ENCODE measurements at regions not wholly inside any gene's neighbourhood (a gene's known extent, or its start where the extent isn't known, plus 50 kb on each side); places are given as distances from the start of the nearest gene placed in this dataset.

DNA sequence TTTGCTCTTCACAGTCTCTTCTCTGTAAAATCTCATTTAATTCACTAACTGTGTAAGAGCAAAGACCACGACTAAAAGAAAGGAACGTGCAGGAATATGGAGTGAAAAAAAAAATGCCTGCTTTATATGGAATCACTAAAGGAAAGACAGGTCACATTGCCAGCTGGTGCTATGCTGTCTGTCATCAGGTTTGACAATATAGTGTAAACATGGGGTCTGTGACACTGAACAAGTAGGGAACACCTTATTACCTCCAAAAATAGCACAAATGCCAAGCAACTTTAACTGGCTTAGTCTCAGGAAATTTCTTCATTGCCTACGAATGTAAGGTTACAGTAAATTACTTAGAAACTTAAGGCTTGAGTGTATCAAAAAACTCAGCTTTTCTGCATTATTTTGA, 364.5 kb upstream of the LINC00305 start:
- H3K4me3 Mint-ChIP-seq (ENCODE audit: unreplicated experiment) = no peak overlapping the region
- DNase-seq (ENCODE audit: low spot score) = no peak
- H3K9me3 Mint-ChIP-seq (ENCODE audit: unreplicated experiment) = no peaks in the 10 kb centered on the region
- H3K27me3 Mint-ChIP-seq (ENCODE audit: unreplicated experiment) = no peaks in the 10 kb centered on the region
- TF ChIP-seq, protein P1, sequence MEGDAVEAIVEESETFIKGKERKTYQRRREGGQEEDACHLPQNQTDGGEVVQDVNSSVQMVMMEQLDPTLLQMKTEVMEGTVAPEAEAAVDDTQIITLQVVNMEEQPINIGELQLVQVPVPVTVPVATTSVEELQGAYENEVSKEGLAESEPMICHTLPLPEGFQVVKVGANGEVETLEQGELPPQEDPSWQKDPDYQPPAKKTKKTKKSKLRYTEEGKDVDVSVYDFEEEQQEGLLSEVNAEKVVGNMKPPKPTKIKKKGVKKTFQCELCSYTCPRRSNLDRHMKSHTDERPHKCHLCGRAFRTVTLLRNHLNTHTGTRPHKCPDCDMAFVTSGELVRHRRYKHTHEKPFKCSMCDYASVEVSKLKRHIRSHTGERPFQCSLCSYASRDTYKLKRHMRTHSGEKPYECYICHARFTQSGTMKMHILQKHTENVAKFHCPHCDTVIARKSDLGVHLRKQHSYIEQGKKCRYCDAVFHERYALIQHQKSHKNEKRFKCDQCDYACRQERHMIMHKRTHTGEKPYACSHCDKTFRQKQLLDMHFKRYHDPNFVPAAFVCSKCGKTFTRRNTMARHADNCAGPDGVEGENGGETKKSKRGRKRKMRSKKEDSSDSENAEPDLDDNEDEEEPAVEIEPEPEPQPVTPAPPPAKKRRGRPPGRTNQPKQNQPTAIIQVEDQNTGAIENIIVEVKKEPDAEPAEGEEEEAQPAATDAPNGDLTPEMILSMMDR (IDR thresholded peaks at IDR 0.05; ENCODE audit: unreplicated experiment) = no peak
- H3K36me3 Mint-ChIP-seq (ENCODE audit: low read depth, unreplicated experiment) = no peaks in the 10 kb centered on the region
- H3K4me1 Mint-ChIP-seq (ENCODE audit: unreplicated experiment) = no peaks in the 10 kb centered on the region
- H3K27ac Mint-ChIP-seq (ENCODE audit: unreplicated experiment) = no peak overlapping the region

DNA sequence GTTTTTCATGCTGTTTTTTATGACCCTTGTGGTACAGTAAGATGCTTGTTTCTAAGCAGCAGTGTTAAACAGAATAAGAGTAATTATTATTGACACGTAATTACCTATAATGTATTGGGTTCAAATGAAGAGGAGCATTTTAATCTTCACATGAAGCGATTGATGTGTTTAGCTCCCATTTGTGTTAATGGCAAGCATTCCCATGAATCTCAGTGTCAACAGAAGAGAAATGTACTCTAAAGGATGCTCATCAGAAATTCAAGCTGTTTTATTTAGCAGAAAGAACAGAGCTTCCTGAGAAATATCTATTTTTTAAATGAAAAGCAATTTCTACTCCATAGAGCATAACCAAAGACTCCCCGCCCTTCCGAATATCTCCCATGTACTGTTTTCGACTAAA, 341.3 kb upstream of the LINC00305 start:
- Mint-ChIP-seq H3K36me3 (ENCODE audit: low read depth, unreplicated experiment) (no peaks in the 10 kb centered on the region), H3K4me3 (ENCODE audit: unreplicated experiment) (no peak overlapping the region), H3K27me3 (ENCODE audit: unreplicated experiment) (no peaks in the 10 kb centered on the region), H3K27ac (ENCODE audit: unreplicated experiment) (no peak overlapping the region), H3K4me1 (ENCODE audit: unreplicated experiment) (no peaks in the 10 kb centered on the region), H3K9me3 (ENCODE audit: unreplicated experiment) (no peaks in the 10 kb centered on the region)
- TF ChIP-seq, protein P1 (IDR thresholded peaks at IDR 0.05; ENCODE audit: unreplicated experiment) = no peak
- no peak for DNase-seq (ENCODE audit: low spot score)

DNA sequence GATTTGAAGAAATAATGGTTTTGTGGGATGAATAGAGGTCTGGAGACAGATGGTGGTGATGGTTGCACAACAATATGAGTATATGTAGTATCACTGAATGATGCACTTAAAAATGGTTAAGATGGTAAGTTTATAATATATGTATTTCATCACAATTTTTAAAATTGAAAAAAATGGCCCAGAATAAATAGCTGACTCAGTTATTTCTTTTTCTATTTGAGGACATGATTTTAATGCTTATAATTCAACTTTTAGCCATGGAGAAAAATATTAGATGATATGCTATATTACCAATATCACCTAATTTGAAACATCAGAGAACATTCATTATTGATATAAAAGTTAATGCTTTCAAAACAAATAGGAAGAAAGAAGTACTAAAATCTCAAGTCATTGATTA, 339.8 kb upstream of the LINC00305 start:
- DNase-seq (ENCODE audit: low spot score) = no peak
- Mint-ChIP-seq H3K9me3 (ENCODE audit: unreplicated experiment) (no peaks in the 10 kb centered on the region), H3K4me3 (ENCODE audit: unreplicated experiment) (no peak overlapping the region), H3K4me1 (ENCODE audit: unreplicated experiment) (no peaks in the 10 kb centered on the region), H3K36me3 (ENCODE audit: low read depth, unreplicated experiment) (no peaks in the 10 kb centered on the region), H3K27me3 (ENCODE audit: unreplicated experiment) (no peaks in the 10 kb centered on the region), H3K27ac (ENCODE audit: unreplicated experiment) (no peak overlapping the region)
- TF ChIP-seq, protein P1 (IDR thresholded peaks at IDR 0.05; ENCODE audit: unreplicated experiment) = no peak

DNA sequence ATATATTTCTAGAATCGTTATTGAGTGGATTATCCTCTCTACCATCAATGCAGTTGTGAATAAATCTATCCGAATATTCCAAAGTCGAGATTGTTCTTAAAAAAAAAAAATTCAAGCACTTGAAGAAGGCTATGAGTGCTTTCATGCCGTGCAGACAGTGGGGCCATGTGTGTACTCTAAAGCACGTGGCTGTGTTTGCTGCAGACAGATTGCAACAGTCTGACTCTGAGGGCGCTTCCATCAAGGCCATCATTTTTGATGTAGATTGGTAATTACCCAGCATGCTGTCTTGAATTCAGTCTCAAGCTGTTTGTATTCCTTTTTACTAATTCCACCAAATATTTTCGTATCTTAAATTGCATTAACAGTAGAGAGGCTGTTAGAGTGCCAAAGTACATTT, 325.9 kb upstream of the LINC00305 start:
- H3K27me3 Mint-ChIP-seq (ENCODE audit: unreplicated experiment) = no peaks in the 10 kb centered on the region
- no peak for DNase-seq (ENCODE audit: low spot score)
- no peak overlapping the region for H3K27ac Mint-ChIP-seq (ENCODE audit: unreplicated experiment)
- no peaks in the 10 kb centered on the region for H3K9me3 Mint-ChIP-seq (ENCODE audit: unreplicated experiment)
- H3K36me3 Mint-ChIP-seq (ENCODE audit: low read depth, unreplicated experiment) = no peaks in the 10 kb centered on the region
- no peak overlapping the region for H3K4me3 Mint-ChIP-seq (ENCODE audit: unreplicated experiment)
- TF ChIP-seq, protein P1 (IDR thresholded peaks at IDR 0.05; ENCODE audit: unreplicated experiment) = no peak
- H3K4me1 Mint-ChIP-seq (ENCODE audit: unreplicated experiment) = peaks cover 10% of the 10 kb centered on the region

DNA sequence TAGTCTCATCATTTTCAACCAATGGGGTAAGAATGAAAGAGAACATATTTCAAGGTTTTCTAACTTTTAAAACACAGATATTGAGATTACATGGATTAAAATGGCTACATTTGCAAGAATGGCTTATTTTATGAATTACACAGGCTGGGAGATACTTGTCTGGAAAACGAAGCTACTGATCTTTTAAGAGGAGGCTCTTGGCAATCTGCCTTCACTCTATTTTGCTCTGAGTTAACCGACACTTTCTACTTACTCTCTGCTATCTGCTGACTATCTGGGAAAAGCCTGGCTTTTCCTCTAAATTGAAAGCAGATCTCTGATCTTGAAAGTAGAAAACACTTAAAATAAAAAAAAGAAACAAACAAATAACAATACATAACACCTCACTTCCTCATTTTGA, 325.4 kb upstream of the LINC00305 start:
- TF ChIP-seq, protein P1 (IDR thresholded peaks at IDR 0.05; ENCODE audit: unreplicated experiment) = no peak
- no peak for DNase-seq (ENCODE audit: low spot score)
- Mint-ChIP-seq H3K36me3 (ENCODE audit: low read depth, unreplicated experiment) (no peaks in the 10 kb centered on the region), H3K4me1 (ENCODE audit: unreplicated experiment) (peaks cover 10% of the 10 kb centered on the region), H3K27me3 (ENCODE audit: unreplicated experiment) (no peaks in the 10 kb centered on the region), H3K4me3 (ENCODE audit: unreplicated experiment) (no peak overlapping the region), H3K27ac (ENCODE audit: unreplicated experiment) (no peak overlapping the region), H3K9me3 (ENCODE audit: unreplicated experiment) (no peaks in the 10 kb centered on the region)

Data from endothelial cell (in vitro differentiated cells).